ENCODE measurements at regions not wholly inside any gene's neighbourhood (a gene's known extent, or its start where the extent isn't known, plus 50 kb on each side); places are given as distances from the start of the nearest gene placed in this dataset.

DNA sequence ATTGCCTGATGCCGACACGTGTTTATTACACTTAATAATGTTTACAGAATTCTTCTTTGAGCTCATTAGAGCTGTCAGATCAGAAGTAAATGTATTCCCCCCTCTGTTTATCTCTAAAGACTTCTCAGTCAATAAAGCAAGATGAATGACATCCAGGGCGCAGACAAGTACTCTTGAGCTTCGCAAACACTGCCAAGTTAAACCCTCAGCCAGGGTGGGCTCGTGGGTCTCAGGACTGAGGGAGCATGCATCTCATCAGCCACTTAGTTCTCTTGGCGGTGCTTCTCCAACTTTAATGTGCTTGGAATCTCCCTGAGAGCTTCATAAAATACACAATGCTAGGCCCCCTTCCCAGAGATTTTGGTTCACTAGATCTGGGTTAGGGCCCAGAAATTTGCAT is 333.9 kb upstream of the THRB start:
- TF ChIP-seq TAF1 (IDR thresholded peaks at IDR 0.05; ENCODE audit: low read depth) = no peak
- TF ChIP-seq RAD21 (conservative IDR thresholded peaks at IDR 0.05) = no peak
- no peak for TF ChIP-seq POLR2AphosphoS5 (IDR thresholded peaks at IDR 0.05)
- no peak for TF ChIP-seq MXI1 (conservative IDR thresholded peaks at IDR 0.05; ENCODE audit: poor library complexity, severe bottlenecking)
- TF ChIP-seq, protein P1, sequence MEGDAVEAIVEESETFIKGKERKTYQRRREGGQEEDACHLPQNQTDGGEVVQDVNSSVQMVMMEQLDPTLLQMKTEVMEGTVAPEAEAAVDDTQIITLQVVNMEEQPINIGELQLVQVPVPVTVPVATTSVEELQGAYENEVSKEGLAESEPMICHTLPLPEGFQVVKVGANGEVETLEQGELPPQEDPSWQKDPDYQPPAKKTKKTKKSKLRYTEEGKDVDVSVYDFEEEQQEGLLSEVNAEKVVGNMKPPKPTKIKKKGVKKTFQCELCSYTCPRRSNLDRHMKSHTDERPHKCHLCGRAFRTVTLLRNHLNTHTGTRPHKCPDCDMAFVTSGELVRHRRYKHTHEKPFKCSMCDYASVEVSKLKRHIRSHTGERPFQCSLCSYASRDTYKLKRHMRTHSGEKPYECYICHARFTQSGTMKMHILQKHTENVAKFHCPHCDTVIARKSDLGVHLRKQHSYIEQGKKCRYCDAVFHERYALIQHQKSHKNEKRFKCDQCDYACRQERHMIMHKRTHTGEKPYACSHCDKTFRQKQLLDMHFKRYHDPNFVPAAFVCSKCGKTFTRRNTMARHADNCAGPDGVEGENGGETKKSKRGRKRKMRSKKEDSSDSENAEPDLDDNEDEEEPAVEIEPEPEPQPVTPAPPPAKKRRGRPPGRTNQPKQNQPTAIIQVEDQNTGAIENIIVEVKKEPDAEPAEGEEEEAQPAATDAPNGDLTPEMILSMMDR (IDR thresholded peaks at IDR 0.05; ENCODE audit: poor library complexity, severe bottlenecking) = no peak
- TF ChIP-seq EP300 (conservative IDR thresholded peaks at IDR 0.05; ENCODE audit: poor library complexity, severe bottlenecking) = no peak
- TF ChIP-seq EZH2 (IDR thresholded peaks at IDR 0.05; ENCODE audit: borderline replicate concordance, insufficient read depth, low read length, poor library complexity, severe bottlenecking) = no peak
- TF ChIP-seq SMC3 (conservative IDR thresholded peaks at IDR 0.05; ENCODE audit: poor library complexity) = no peak
